ENCODE measurements at regions not wholly inside any gene's neighbourhood (a gene's known extent, or its start where the extent isn't known, plus 50 kb on each side); places are given as distances from the start of the nearest gene placed in this dataset.

DNA sequence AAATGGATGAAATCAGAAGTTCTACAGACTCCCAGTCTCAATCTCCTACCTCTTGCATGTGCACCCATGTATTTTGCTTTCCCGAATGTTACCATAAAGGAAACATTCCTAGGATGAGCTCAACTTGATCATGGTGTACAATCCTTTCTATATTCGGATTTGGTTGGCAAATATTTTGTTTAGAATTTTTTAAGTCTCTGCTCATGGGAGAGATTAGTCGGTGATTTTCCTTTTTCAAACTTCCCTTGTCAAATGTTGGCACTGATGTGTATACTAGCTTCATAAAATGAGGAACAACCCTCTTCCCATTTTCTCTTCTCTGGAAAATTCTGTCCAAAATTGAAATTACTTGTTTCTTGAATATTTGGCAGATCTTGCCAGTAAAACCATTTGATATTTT lies 317.6 kb upstream of the RASGRP1 start:
- H3K27ac ChIP-seq (ENCODE audit: low read depth, low read length): no peak overlapping the region
- H2AFZ ChIP-seq (ENCODE audit: low read depth, low read length, severe bottlenecking): no peak overlapping the region
- H3K4me3 ChIP-seq (ENCODE audit: insufficient read depth, low read length, poor library complexity, severe bottlenecking): no peak overlapping the region
- no peak overlapping the region for H3K9ac ChIP-seq (ENCODE audit: low read length)
- H3F3A ChIP-seq (ENCODE audit: insufficient read depth): no peaks in the 10 kb centered on the region
- H3K27me3 ChIP-seq (ENCODE audit: low read length): no peaks in the 10 kb centered on the region
- no peaks in the 10 kb centered on the region for H3K36me3 ChIP-seq (ENCODE audit: low read length)
- H4K20me1 ChIP-seq (ENCODE audit: low read depth, low read length): no peaks in the 10 kb centered on the region
- H3K4me2 ChIP-seq (ENCODE audit: low read depth, low read length, poor library complexity, severe bottlenecking): no peak overlapping the region
- H3K79me2 ChIP-seq (ENCODE audit: insufficient read depth, low read length): no peaks in the 10 kb centered on the region
- H3K9me2 ChIP-seq (replicated peaks; ENCODE audit: insufficient read depth, low read length): no peaks in the 10 kb centered on the region
- no peak for TF ChIP-seq EZH2phosphoT487 (conservative IDR thresholded peaks at IDR 0.05; ENCODE audit: low read length)
- TF ChIP-seq, protein P1, sequence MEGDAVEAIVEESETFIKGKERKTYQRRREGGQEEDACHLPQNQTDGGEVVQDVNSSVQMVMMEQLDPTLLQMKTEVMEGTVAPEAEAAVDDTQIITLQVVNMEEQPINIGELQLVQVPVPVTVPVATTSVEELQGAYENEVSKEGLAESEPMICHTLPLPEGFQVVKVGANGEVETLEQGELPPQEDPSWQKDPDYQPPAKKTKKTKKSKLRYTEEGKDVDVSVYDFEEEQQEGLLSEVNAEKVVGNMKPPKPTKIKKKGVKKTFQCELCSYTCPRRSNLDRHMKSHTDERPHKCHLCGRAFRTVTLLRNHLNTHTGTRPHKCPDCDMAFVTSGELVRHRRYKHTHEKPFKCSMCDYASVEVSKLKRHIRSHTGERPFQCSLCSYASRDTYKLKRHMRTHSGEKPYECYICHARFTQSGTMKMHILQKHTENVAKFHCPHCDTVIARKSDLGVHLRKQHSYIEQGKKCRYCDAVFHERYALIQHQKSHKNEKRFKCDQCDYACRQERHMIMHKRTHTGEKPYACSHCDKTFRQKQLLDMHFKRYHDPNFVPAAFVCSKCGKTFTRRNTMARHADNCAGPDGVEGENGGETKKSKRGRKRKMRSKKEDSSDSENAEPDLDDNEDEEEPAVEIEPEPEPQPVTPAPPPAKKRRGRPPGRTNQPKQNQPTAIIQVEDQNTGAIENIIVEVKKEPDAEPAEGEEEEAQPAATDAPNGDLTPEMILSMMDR (IDR thresholded peaks at IDR 0.05; ENCODE audit: insufficient read depth, low read length, poor library complexity, severe bottlenecking): no peak
- no peaks in the 10 kb centered on the region for H3K9me3 ChIP-seq (ENCODE audit: insufficient read depth, low read length)

DNA sequence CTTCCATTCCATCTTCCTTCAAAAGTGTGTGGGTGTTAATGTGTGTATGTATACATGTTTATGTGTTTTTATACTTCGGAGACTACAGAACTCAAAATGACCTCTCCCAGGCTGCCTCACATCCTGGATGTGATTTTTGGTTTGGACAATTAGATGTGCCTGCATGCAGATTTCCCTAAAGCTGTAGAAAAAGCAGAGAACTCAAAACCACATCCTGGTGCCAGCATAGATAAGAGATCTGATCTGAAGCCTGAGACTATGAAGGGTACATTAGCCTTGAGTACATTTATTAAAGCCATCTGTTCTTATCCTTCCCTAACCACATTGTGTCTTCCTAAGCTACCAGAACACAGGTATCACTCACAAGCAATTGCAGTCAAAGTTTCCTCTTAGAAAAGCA lies 319.4 kb upstream of the RASGRP1 start:
- no peaks in the 10 kb centered on the region for H3K36me3 ChIP-seq (ENCODE audit: low read length)
- H3K4me3 ChIP-seq (ENCODE audit: insufficient read depth, low read length, poor library complexity, severe bottlenecking): no peak overlapping the region
- H3K27me3 ChIP-seq (ENCODE audit: low read length): no peaks in the 10 kb centered on the region
- H3K9me3 ChIP-seq (ENCODE audit: insufficient read depth, low read length): no peaks in the 10 kb centered on the region
- H3K27ac ChIP-seq (ENCODE audit: low read depth, low read length): no peak overlapping the region
- H3F3A ChIP-seq (ENCODE audit: insufficient read depth): no peaks in the 10 kb centered on the region
- no peak overlapping the region for H3K9ac ChIP-seq (ENCODE audit: low read length)
- H2AFZ ChIP-seq (ENCODE audit: low read depth, low read length, severe bottlenecking): no peak overlapping the region
- no peak for TF ChIP-seq EZH2phosphoT487 (conservative IDR thresholded peaks at IDR 0.05; ENCODE audit: low read length)
- TF ChIP-seq, protein P1 (IDR thresholded peaks at IDR 0.05; ENCODE audit: insufficient read depth, low read length, poor library complexity, severe bottlenecking): no peak
- H4K20me1 ChIP-seq (ENCODE audit: low read depth, low read length): no peaks in the 10 kb centered on the region
- H3K9me2 ChIP-seq (replicated peaks; ENCODE audit: insufficient read depth, low read length): no peaks in the 10 kb centered on the region
- H3K79me2 ChIP-seq (ENCODE audit: insufficient read depth, low read length): no peaks in the 10 kb centered on the region
- no peak overlapping the region for H3K4me2 ChIP-seq (ENCODE audit: low read depth, low read length, poor library complexity, severe bottlenecking)

DNA sequence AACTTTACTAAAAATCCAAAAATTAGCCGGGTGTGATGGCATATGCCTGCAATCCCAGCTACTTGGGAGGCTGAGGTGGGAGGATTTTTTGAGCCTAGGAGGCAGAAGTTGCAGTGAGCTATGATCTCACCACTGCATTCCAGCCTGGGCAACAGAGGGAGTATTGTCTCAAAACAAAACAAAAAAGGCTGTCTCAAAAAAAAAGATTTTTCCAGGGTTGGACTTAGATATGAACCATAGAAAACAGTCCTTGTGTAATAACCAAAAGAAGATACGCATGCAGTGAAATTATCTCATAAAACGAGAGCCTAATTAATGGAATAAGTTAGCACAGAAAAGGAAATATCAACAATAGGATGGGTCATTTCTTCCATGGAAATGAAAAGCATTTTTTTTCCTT lies 320.4 kb upstream of the RASGRP1 start:
- no peak overlapping the region for H3K9ac ChIP-seq (ENCODE audit: low read length)

More for the DNA sequence above, 320.4 kb upstream of the RASGRP1 start:
- no peaks in the 10 kb centered on the region for H4K20me1 ChIP-seq (ENCODE audit: low read depth, low read length)
- no peak overlapping the region for H3K4me3 ChIP-seq (ENCODE audit: insufficient read depth, low read length, poor library complexity, severe bottlenecking)
- H3K9me3 ChIP-seq (ENCODE audit: insufficient read depth, low read length): no peaks in the 10 kb centered on the region
- H3K27ac ChIP-seq (ENCODE audit: low read depth, low read length): no peak overlapping the region
- no peaks in the 10 kb centered on the region for H3K79me2 ChIP-seq (ENCODE audit: insufficient read depth, low read length)
- no peaks in the 10 kb centered on the region for H3F3A ChIP-seq (ENCODE audit: insufficient read depth)
- no peaks in the 10 kb centered on the region for H3K27me3 ChIP-seq (ENCODE audit: low read length)
- H3K36me3 ChIP-seq (ENCODE audit: low read length): no peaks in the 10 kb centered on the region
- H2AFZ ChIP-seq (ENCODE audit: low read depth, low read length, severe bottlenecking): no peak overlapping the region
- no peak for TF ChIP-seq EZH2phosphoT487 (conservative IDR thresholded peaks at IDR 0.05; ENCODE audit: low read length)
- TF ChIP-seq, protein P1 (IDR thresholded peaks at IDR 0.05; ENCODE audit: insufficient read depth, low read length, poor library complexity, severe bottlenecking): no peak
- H3K4me2 ChIP-seq (ENCODE audit: low read depth, low read length, poor library complexity, severe bottlenecking): no peak overlapping the region
- H3K9me2 ChIP-seq (replicated peaks; ENCODE audit: insufficient read depth, low read length): no peaks in the 10 kb centered on the region

All from SU-DHL-6 (cell line).